ENCODE measurements at regions not wholly inside any gene's neighbourhood (a gene's known extent, or its start where the extent isn't known, plus 50 kb on each side); places are given as distances from the start of the nearest gene placed in this dataset.

DNA sequence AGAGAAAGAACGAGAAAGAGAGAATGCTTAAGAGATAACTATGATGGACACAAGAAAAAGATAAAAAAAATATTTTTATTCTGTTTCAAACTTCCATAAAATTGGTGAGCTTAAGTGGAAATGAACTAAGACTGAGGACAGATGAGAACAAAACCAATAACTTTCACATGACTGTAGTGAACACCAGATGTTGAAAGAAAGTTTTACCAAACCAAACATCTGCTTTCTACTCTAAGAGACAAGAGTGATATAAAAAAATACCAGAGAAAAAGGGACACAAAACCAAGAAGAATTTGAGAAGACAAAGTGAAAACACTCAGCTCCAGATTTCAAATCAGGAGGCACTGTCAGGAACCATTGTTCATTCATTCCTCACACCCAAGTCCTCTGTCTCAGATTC lies 147.9 kb downstream of the IMPG2 start:
- no peak for DNase-seq (ENCODE audit: low read depth in 2 of 2)

DNA sequence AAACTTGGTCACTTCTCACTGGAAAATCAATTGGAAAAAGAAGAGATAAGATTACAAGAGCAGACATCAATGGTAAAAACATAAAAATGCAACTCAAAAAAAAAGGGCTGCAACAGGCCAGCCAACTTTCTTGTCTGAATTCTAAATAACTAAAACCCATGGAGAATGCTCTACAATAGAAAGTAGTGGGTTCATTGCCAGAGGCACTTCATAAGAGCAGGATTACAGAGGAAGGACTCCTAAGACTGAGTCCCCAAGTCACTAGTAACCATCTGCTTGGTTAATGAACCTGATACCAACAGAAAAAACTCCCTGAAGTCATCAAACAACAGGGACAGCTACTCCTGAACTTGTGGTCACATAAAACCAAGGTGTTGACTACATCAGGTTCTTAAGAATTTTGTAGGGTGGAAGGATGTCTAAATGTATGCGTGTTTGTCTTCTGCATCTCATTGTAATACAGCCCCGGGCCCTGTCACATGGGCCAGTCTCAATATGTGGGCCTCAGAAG lies 148.6 kb downstream of the IMPG2 start:
- DNase-seq (ENCODE audit: low read depth in 2 of 2), result no peak

DNA sequence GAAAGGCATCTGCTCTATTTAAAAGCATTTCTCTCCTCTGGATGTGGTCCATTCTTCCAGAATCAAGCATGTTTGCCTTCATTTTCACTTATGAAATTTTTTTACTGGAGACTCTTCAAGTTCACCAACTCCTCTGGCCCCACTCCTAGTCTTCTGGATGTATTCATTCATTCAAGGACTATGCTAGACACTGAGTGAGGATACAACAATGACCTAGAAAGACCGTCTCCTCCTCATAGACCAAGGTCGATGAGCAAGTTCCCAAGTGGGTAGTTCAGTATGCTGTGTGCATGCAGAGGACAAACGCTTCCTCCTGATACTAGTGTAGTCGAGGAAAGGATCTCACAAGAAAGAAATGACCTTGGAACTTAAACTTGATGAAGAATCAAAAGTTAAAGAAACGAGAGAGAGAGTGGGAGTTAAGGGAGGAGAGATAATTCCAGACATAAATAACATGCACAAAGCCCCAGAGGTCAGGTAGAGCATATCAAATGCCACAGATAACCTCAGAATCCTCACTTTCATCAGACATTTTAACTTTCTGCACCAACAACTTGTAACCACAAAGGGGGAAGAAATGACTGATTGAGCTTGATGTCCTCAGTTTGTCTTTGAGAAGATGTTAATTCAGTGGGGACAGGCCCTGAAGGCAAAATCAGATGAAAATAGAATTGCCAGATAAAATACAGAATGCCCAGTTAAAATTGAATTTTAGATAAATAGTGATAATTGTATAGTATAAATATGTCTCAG lies 149.4 kb downstream of the IMPG2 start:
- no peak for DNase-seq (ENCODE audit: low read depth in 2 of 2)

DNA sequence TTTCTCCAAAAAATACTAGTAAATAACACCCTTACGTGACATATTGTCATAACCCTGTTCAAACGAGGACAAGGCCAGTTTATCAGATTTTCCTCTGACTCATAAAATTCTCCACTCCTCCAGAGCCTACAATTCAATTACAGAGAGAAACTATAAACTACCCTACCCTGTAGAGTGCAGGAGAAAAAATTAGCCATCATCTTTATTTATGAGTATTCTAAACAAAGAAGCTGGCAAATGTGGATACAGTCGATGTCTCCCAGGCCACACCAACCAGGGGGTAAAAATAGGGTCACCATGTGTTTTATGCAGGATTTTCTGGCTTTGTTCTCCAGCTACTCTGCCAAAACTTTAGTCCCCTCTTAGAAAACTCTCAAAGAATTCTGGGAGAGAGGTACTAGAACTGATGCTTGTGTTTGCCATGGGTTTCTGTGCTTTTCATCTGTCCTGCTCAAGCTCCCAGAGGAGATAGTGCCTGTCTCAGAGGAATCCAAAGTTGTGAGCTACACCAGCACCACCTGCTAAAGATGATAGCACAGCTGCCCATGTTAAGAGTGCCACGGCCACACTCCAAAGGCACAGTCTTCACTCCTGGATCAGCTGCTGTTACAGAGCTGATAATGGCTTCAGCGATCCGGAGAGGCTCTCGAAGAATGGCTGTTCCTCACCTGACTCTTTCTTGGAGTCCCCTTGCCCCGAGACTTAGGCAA lies 150.2 kb downstream of the IMPG2 start:
- DNase-seq (ENCODE audit: low read depth in 2 of 2), result no peak

DNA sequence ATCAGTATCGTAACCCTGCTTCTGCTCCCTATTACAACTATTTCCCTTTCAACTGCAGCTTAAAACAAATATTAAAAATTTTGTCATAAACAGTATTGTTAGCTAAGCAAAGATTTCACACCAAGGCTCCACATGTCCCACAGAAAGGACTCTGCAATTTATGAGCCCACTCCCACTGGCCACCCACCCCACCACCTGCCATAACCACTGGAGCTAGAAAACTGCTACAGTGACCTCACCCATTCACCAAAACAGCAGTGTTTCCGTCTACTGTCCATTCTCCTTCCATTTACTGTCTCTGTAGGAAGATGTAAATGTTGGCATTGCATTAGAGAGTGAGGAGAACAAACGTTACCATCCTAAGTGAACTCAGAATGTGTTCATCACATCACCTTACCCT lies 150.9 kb downstream of the IMPG2 start:
- DNase-seq (ENCODE audit: low read depth in 2 of 2), result no peak

DNA sequence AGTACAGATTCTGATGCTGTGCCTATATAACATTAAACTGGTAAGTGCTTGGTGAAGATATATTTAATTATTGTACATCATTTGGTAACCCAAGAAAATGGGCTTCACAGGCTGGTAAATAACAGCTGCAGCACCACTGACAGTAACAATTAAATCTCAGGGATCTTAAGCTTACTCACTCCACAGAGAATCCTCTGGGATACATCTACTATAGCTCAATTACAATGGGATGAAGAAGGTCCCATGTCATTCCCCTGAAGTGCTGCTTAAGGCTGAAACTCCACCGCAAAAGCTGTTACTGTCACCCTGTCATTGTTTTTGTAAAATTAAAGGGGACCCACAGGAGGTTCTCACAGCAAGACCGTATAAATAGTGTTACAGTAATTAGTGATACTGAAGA lies 153.0 kb downstream of the IMPG2 start:
- no peak for DNase-seq (ENCODE audit: low read depth in 2 of 2)

DNA sequence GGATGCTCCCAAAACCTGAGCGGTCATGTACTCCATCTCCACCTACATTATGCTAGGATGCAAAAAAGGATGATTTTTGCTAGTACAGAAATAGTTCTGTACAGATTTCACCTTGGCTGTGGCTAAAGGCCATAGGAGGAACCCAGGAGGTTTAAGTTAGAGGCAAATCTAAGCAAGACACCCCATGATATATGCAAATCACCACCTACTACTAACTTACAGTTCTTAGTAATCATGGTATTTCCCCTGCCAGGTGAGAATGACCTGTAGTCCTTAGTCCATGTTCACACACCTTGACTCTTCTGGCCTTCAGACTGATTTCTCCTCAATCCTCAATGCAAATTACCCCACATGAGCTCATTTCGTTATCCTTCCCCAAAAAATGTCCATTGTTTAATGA lies 154.2 kb downstream of the IMPG2 start:
- no peak for DNase-seq (ENCODE audit: low read depth in 2 of 2)

DNA sequence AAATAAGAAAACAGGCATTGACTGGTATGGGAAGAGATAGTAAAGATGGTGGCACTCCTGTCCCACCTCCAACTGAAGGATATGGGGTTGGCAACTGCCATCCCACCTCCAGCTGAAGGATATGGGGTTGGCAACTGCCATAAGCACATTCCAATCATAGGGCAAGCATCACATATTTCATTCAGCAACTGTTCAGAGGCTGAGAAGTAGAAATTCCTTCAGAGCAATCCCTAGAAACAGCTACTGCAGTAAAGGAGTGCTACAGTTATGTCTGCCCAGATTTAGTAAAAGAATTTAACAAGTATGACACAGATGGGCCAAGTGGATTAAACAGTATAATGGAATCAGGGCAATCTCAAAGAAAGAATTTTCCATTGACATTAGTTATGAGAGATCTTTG lies 156.8 kb downstream of the IMPG2 start:
- no peak for DNase-seq (ENCODE audit: low read depth in 2 of 2)

DNA sequence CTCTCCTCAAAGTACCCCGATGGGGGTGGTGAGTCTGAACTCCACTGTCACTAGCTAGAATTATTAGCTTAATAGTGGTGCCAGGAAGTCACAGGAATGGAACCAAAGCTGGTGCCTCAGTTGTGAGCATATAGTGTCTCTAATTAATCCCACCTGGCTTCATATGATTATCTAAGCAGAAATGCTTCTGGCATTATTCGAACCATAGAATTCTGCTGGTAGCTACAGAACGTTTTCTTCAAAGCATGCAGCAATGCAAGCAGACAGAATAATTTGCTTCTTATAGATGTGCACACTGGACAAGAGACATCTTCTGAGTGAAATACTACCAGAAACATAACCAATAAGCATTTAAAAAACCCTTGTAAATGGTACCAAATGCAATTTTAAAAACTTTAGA lies 160.9 kb downstream of the IMPG2 start:
- DNase-seq (ENCODE audit: low read depth in 2 of 2), result no peak

DNA sequence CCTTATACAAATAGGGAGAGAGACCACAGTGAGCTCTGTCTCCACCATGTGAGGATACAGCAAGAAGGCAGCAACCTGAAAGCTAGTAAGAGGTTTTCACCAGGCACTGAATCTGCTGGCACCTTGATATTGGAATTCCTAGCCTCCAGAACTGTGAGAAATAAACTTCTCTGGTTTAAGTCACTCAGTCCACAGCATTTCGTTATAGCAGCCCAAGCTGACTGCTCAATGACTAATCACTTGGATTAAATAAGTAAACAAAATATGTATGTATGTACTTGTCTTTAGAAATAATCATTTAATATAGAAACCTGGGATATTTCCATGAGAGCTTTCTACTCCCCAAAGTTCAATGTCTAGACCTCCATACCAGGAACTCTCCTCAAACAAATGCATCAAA lies 162.0 kb downstream of the IMPG2 start:
- no peak for DNase-seq (ENCODE audit: low read depth in 2 of 2)

DNA sequence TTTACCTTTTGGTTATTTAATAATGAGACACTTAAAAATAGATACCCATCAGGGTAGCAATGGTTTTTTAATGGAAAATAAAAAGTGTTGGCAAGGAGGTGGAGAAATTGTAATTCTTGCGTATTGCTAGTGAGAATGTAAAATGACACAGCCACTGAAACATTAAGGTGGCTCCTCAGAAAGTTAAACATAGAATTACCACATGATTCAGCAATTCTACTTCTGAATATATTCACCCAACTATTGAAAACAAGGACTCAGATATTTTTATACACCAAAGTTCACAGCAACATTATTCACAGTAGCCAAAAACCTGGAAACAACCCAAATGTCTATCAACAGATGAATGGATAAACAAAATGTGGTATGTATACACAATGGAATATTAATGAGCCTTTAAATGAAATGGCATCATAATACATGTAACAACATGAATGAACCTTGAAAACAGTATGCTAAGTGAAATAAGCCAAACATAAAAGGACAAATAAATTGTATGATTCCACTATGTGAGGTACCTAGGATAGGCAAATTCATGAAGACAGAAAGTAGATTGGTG lies 163.5 kb downstream of the IMPG2 start:
- no peak for DNase-seq (ENCODE audit: low read depth in 2 of 2)

DNA sequence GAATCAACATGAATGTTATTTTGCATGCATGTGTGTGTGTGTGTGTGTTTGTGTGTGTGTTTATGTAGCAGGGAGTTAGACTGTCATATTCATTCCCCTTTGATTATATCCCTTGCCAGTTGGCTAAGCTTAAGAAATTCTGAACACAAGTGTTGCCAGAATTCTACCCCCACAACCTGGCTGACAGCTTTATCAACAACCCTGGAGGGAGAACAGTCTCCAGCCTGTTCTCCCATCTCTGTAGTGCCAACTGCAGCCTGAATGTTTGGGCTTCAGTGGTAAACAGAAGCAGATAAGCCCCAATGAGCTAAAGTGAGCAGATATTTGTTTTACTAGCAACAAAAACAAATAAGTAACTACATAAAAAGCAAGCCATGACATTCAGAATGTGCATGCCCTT lies 162.6 kb upstream of the ABI3BP start:
- no peak for DNase-seq (ENCODE audit: low read depth in 2 of 2)

DNA sequence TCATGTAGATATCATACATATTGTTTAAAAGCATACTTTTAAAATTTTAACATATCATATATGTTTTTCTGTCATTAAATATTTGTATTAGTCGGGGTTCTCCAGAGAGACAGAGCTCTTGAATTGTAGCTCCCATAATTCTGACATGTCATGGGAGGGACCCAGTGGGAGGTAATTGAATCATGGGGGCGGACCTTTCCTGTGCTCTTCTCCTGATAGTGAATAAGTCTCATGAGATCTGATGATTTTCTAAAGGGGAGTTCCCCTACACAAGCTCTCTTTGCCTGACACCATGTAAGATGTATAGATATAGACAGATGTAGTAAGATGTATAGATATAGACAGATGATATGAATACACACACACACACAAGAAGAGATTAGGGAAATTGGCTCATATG lies 161.2 kb upstream of the ABI3BP start:
- DNase-seq (ENCODE audit: low read depth in 2 of 2), result no peak

DNA sequence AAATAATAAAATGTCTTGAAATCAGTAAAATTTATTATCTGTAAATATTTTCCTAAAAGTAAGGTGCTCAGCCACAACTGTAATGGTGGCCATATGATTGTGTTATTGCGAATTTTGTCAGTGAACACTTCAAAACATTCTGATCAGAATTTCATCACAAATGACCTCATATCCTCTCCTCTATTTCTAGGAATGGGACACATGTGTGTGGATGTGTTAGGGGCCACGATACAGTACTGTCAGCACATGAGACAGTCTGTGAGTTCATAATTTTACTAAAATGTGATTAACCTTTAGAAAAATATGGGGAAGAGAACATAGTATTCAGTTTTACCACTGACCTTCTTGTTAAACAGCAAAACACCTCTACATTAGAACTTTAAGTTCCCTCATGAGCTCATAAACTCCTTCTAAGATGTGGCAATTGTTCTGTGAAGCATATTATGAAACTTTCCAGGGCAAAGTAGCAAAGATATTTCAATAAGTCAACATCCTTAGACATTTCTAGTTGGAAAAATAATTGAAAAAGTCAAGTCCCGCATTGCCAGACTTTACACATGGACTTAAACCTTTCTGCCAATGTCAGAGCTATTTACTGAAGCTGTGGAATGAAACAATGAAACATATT lies 158.2 kb upstream of the ABI3BP start:
- no peak for DNase-seq (ENCODE audit: low read depth in 2 of 2)

DNA sequence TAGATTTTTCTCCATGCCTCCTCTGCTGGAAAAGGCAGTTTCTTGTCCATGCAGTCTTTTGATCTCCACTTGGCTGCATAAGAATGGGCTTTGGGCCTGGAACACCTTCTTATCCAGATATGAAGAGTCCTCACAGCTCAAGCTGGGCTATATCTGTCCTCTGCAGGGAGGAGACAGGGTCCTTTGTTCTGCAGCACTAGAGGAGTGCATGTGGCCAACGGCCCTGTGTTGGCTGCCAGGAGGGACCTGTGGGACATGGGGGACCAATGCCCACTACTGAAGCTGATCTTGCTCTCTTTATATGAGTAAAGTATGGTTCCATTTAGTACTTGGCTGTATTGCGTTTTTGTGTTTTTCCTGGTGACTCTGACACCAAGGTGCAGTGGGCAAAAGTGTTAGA lies 157.3 kb upstream of the ABI3BP start:
- no peak for DNase-seq (ENCODE audit: low read depth in 2 of 2)

DNA sequence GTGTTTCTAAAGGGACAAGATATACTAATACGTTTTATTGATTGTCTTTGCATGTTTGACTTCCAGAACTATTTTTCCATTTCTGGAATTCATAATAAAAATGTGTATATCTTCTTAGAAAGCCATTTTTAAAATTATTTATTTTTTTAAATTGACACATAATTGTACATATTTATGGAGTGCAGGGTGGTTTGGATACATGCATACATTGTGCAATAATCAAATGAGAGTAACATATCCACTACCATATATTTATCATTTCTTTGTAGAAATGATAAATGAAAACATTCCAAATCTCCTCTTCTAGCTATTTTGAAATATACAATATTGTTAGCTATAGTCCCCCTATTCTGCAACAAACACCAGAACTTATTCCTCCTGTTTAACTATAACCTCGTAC lies 156.5 kb upstream of the ABI3BP start:
- no peak for DNase-seq (ENCODE audit: low read depth in 2 of 2)

DNA sequence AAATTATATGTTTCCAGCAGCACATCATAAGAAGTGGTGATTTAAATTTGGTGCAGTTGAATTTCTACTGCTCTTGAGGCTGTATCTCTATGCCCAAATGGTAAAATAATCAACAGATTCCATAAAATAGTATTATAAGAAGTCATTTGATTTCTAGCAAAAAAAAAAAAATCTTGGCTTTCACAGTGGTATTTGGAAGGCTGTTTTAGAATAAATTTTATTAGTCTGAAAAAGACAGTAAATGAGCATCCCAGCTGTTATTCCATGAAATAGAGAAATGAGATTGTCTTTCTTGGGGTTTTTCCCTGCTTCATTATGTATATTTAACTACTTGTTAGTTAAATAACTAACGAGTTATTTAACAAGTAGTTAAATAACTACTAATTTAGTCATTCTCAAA lies 156.0 kb upstream of the ABI3BP start:
- DNase-seq (ENCODE audit: low read depth in 2 of 2), result no peak

DNA sequence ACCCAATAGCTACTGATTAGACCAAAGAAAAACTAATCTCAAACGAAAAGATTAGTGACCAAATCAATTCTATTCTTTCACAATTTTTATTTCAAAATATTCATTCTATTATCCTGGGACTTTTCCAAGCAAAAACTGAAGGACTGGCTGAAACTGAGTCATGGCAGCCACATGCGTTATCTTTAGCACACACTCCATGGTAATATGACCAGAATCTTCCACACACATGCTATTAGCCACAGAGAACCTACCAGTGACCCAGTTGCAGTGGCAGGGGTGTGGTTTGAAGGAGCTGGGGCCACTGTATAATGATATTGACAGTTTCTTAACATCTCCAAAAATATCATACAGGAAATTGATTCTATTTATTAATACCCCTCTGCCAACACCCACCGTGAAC lies 154.8 kb upstream of the ABI3BP start:
- no peak for DNase-seq (ENCODE audit: low read depth in 2 of 2)

DNA sequence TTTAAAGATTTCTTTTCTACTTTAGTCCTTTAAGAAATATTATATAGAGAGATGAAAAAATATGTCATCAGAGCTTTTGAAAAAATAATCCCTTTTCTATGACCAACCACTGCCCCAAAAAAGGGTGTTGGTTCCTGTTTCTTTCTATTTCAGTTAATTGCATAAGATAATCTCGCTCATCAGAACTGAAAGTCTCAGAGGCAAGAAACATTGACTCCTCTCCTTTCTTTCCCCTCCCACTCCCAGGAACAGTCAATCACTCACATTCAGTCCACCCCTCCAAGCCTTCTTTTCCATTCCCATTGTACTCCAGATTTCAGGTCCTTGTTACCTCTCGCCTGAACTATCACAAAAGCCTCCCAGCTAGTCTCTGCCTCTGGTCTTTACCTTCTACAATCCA lies 153.7 kb upstream of the ABI3BP start:
- DNase-seq (ENCODE audit: low read depth in 2 of 2), result no peak

DNA sequence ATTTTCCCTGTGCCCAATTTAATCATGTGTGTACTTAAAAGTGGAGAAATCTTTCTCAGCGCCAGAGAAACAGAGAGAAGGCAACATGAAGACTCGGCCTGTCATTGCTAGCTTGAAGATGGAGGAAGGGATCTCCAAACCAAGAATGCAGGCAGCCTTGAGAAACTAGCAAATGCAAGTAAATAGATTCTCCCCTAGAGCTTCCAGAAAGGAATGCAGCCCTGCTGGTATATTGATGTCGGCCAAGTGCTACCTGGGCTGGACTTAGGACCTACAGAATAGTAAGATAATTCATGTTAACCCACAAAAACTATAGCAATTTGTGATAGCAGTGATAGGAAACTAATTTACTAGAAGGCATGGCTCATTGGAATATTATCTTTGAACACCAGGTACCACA lies 150.9 kb upstream of the ABI3BP start:
- no peak for DNase-seq (ENCODE audit: low read depth in 2 of 2)

DNA sequence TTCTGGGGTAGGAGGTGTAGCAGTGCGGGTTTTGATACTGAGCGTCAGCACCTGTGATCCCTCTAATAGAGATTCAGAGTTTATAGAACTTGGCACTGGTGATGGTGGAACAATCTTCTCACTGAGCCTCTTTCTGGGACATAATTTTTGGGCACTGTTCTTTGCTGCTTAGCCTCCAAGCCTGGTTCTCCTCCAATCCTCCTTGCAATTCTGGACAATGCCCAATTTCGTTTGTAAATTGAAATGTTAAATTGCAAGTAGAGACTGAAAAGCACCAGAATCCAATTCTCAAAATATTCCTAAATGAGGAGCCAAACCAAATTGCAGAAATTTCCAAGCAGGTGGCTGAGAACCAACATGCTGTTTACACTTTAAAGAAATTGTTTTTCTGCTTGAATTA lies 149.8 kb upstream of the ABI3BP start:
- no peak for DNase-seq (ENCODE audit: low read depth in 2 of 2)

DNA sequence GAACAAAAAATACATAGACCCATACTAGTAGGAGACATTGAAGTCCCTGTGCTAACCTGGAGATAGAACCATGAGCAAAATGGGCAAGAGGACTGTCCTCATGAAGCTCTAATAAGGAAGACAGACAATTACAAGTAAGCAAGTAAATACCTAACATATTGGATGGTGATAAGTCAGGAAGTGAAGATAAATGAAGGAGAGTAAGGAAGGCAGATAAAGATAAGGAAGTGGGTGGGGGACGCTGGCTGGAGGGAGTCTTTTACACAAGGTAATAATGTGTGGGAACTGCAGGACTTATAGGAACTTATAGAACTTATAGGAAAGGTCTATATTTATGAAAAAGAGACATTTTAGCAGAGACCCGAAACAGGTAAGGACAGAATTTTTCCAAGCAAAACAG lies 148.9 kb upstream of the ABI3BP start:
- DNase-seq (ENCODE audit: low read depth in 2 of 2), result no peak

DNA sequence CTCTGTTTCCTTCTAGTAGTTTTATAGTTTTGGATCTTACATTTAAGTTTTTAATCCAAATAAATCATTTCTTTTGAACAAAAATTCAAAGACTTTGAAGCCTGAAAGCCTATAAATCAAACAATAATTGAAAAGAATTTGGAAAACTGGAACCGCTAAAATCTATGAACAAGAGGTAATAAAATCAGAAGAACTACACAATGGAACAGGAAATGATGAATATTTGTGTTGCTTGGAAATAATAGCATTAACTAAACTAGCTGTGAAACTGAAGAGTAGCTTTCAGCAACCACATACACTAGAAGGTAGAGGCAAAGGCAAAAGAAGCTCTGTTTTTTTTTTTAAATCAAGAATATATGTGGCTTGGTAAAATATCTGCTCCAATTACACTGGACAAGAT lies 147.9 kb upstream of the ABI3BP start:
- DNase-seq (ENCODE audit: low read depth in 2 of 2), result no peak
